GM12891 (cell line): ENCODE measurements at regions not wholly inside any gene's neighbourhood (a gene's known extent, or its start where the extent isn't known, plus 50 kb on each side); places are given as distances from the start of the nearest gene placed in this dataset.

Source experiments
- DNase-seq: peaks from one replicate; pipeline ENCODE4 v3.0.0; 2011; ENCODE audit warnings: low spot score; ENCODE audit not compliant: insufficient read length
- FAIRE-seq: peaks from 2 replicates; lab custom pipeline; 2011; peaks lifted over from hg19 to GRCh38; lab: Jason Lieb, UNC
- PAX5 ChIP-seq: IDR thresholded peaks from 2 replicates; pipeline ENCODE4 v1.6.1; 2011; ENCODE audit warnings: low read length, moderate library complexity, mild to moderate bottlenecking; ENCODE audit not compliant: insufficient read depth, severe bottlenecking
- POLR2A ChIP-seq: IDR thresholded peaks from 2 replicates; pipeline ENCODE4 v1.6.1; 2011; ENCODE audit warnings: low read depth, low read length, control low read depth
- POLR2AphosphoS5 ChIP-seq: IDR thresholded peaks from 2 replicates; pipeline ENCODE4 v1.6.1; 2011; ENCODE audit warnings: low read depth, low read length, control low read depth
- POU2F2 ChIP-seq: IDR thresholded peaks from 2 replicates; pipeline ENCODE4 v1.6.1; 2011; ENCODE audit warnings: low read depth, mild to moderate bottlenecking, control low read depth, low read length, moderate library complexity
- SPI1 ChIP-seq: IDR thresholded peaks from 2 replicates; pipeline ENCODE4 v1.6.1; 2011; ENCODE audit warnings: low read depth, low read length, control low read depth
- TAF1 ChIP-seq: IDR thresholded peaks from 2 replicates; pipeline ENCODE4 v1.6.1; 2011; ENCODE audit warnings: low read depth, low read length, control low read depth

GRCh38 chr2:15031745-15032240 is 399.3 kb downstream of the LRATD1 start:
- FAIRE-seq: no peak
- no peak for DNase-seq
- TF ChIP-seq POLR2AphosphoS5: no peak
- TF ChIP-seq TAF1: no peak
- no peak for TF ChIP-seq PAX5
- no peak for TF ChIP-seq SPI1
- no peak for TF ChIP-seq POLR2A

DNA sequence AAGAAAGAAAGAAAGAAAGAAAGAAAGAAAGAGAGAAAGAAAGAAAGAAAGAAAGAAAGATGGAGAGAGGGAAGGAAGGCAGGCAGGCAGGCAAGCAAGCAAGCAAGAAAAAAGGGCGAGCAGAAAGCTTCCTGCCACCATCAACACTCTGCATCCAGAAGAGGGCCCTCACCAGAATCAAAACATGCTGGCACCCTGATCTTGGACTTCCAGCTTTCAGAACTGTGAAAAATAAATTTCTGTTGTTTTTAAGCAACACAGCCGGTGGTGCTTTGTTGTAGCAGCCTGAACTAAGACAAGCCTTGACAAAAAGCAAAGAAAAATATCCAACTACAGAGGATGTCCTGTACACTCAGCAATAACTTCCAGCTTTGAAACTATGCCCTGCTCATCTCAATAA is 401.7 kb downstream of the LRATD1 start:
- DNase-seq (no peak), FAIRE-seq (no peak)
- TF ChIP-seq SPI1 (no peak), POU2F2 (no peak), POLR2A (no peak), PAX5 (no peak), TAF1 (no peak), POLR2AphosphoS5 (no peak)

DNA sequence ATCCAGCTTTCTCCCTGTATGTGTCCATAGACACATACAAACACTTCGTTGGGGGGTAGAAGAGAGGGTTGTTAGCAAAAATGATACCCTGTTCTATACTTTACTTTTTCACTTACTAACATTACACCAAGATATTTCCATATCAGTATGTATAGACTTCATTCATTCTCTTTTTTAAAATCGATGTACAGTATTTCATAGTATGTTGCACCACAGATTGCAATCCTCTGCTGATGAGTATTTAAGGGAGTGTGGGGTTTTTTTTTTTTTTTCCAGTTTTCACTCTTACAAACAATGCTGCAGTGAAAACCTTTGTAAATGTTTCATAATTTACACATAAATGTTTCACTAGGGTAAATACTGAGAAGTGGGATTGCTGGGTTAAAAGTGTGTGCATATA is 402.3 kb downstream of the LRATD1 start:
- TF ChIP-seq TAF1: no peak
- no peak for TF ChIP-seq POU2F2
- no peak for DNase-seq
- no peak for FAIRE-seq

- no peak for DNase-seq
- TF ChIP-seq SPI1: no peak
- no peak for TF ChIP-seq TAF1
- no peak for FAIRE-seq
Measured at GRCh38 chr2:15038366-15039364, 406.1 kb downstream of the LRATD1 start.

DNA sequence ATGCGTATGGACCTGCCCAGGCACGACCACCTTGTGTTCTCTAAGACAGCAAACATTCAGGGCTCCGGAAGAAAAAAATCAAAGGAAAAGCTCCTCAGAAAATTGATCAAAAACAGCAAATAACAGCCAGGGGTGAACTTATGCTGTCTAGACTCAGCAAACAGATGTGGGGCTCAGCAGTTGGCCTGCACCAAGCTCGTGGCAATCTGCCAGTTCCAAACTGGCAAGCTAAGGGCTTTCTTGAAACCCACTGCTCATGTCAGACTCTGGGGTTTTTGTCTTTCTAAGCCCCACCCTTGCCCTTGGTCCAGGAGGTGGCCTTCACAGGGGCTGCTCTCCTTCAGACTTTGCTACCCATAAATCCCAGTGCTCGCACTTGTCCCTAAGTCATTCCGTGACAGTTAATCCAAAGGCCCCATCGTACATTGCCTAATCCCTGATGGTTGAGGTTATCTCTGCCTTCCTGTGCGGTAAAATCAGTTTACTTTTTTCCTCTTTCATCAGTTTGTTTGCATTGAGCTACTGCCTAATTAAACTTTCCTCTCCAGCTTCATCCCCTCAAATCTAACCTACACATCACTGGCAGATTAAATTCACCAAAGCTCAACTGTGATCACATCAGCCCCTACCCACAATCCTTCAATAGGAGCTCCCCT is 408.0 kb downstream of the LRATD1 start:
- FAIRE-seq (no peak), DNase-seq (no peak)
- TF ChIP-seq TAF1 (no peak), POU2F2 (no peak), PAX5 (no peak), POLR2A (no peak), SPI1 (no peak), POLR2AphosphoS5 (no peak)

DNA sequence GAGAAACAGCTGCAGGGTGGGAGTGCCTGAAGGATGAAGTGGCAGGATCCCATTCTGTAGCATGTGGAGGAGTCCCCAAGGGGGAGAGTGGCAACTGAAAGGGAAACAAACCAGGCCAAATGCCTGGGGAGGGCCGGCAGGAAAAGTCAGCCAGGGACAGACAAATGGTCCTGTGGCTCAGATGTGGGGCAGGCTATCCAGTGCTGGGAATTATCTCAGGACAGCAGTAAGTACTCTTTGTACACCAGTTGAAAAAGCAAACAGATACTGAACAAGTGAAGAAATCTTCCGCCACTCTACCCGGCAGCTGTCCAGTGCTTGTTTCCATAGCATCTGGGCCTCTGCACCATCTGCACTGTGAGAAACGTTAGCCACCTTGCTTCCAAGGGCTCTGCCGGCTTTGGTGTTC is 408.9 kb downstream of the LRATD1 start:
- TF ChIP-seq POLR2A: no peak
- TF ChIP-seq POLR2AphosphoS5: no peak
- no peak for TF ChIP-seq SPI1
- TF ChIP-seq PAX5: no peak
- no peak for TF ChIP-seq POU2F2
- TF ChIP-seq TAF1: no peak
- no peak for DNase-seq
- FAIRE-seq: no peak

DNA sequence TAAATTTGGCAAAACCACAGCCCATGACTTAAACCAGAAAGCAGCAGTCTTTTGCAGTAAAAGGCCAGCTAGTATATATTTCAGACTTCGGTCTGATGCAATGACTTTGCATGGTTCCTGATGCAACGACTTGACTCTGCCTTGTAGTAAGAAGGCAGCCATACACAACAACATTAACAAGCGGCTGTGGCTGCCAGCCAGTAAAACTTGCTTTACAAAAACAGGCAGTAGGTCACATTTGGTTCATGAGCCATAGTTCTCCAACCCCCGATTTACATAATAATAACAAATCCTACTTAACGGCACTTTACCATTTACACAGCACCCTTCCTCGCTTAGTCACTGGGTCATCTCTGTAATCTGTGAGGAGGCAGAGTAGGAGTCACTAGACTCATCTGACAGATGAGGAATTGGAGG is 410.3 kb downstream of the LRATD1 start:
- DNase-seq (no peak), FAIRE-seq (no peak)
- no peak for TF ChIP-seq TAF1
- TF ChIP-seq POU2F2: no peak

GRCh38 chr2:15043336-15044058 is 411.0 kb downstream of the LRATD1 start:
- no peak for TF ChIP-seq POU2F2
- TF ChIP-seq POLR2A: no peak
- TF ChIP-seq TAF1: no peak
- no peak for TF ChIP-seq SPI1
- no peak for TF ChIP-seq POLR2AphosphoS5
- TF ChIP-seq PAX5: no peak
- DNase-seq (no peak), FAIRE-seq (no peak)

GRCh38 chr2:15045054-15045453 is 412.5 kb downstream of the LRATD1 start:
- no peak for TF ChIP-seq PAX5
- no peak for TF ChIP-seq TAF1
- TF ChIP-seq POLR2A: no peak
- no peak for TF ChIP-seq POU2F2
- no peak for TF ChIP-seq SPI1
- no peak for TF ChIP-seq POLR2AphosphoS5
- no peak for FAIRE-seq
- no peak for DNase-seq

DNA sequence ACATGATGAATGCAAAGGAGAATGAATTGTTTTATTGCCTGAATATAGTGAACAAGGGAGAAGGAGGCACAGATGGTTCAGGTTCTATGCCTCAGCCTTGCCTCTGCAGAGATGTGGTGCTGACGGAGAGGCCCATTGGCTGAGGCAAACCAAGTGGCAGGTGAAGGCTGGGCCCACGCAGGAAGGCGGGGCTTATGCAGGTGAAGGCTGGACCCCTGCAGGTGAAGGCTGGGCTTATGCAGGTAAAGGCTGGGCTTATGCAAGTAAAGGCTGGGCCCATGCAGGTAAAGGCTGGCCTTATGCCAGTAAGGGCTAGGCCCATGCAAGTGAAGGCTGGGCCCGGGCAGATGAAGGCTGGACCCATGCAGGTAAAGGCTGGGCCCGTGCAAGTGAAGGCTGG is 414.7 kb downstream of the LRATD1 start:
- DNase-seq (no peak), FAIRE-seq (no peak)
- TF ChIP-seq SPI1 (no peak), PAX5 (no peak)
